Hepatocyte (in vitro differentiated cells): ENCODE measurements at regions not wholly inside any gene's neighbourhood (a gene's known extent, or its start where the extent isn't known, plus 50 kb on each side); places are given as distances from the start of the nearest gene placed in this dataset.
"Not testable (repeated sequence)": the region's sequence is repeated elsewhere in the genome, so short reads cannot be mapped to it uniquely, and the experiment has no call there.

ENCODE experiments used
- EZH2 ChIP-seq: fragments of 200-600 bp; sonication (generic); IDR thresholded peaks from 2 replicates; pipeline ENCODE4 v1.6.1; 2016; ENCODE audit warnings: antibody characterized with exemption, mild to moderate bottlenecking, borderline replicate concordance
- TF ChIP-seq, protein P1 (sequence below): fragments of 200-600 bp; sonication (generic); IDR thresholded peaks from 2 replicates; pipeline ENCODE4 v1.5.1; 2016; ENCODE audit warnings: antibody characterized with exemption, mild to moderate bottlenecking; ENCODE audit not compliant: poor library complexity

DNA sequence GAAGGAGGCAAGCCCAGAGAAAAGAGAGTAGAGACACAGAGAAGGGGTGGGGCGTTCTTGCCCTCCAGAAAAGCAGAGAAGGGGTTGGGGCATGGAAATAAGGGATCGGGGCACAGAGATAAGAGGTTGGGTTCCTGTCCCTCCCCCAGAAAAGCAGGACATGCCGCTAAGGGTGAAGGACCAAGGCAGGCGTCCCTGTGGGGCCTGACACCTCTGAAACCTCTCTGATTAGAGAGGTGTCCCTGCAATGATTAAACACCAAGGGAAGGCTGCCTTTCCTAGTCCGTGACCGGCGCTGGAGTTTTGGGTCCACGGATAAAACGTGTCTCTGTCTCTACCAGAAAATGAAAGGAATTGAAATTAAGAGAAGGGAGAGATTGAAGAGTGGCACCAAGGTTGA, 914.0 kb upstream of the CRIM1 start:
- TF ChIP-seq, protein P1, sequence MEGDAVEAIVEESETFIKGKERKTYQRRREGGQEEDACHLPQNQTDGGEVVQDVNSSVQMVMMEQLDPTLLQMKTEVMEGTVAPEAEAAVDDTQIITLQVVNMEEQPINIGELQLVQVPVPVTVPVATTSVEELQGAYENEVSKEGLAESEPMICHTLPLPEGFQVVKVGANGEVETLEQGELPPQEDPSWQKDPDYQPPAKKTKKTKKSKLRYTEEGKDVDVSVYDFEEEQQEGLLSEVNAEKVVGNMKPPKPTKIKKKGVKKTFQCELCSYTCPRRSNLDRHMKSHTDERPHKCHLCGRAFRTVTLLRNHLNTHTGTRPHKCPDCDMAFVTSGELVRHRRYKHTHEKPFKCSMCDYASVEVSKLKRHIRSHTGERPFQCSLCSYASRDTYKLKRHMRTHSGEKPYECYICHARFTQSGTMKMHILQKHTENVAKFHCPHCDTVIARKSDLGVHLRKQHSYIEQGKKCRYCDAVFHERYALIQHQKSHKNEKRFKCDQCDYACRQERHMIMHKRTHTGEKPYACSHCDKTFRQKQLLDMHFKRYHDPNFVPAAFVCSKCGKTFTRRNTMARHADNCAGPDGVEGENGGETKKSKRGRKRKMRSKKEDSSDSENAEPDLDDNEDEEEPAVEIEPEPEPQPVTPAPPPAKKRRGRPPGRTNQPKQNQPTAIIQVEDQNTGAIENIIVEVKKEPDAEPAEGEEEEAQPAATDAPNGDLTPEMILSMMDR, result not testable (repeated sequence)
- TF ChIP-seq EZH2, result not testable (repeated sequence)
